Nephron progenitor cell (in vitro differentiated cells): ENCODE measurements at regions not wholly inside any gene's neighbourhood (a gene's known extent, or its start where the extent isn't known, plus 50 kb on each side); places are given as distances from the start of the nearest gene placed in this dataset.

Source experiments
- DNase-seq: peaks from one replicate; pipeline ENCODE4 v3.0.0; 2021
- H3K27ac Mint-ChIP-seq: 2 replicates; pipeline ENCODE4 v1.8.0; 2021; ENCODE audit warnings: mild to moderate bottlenecking, moderate library complexity, mixed read lengths
- H3K27me3 Mint-ChIP-seq: 2 replicates; pipeline ENCODE4 v1.8.0; 2021; ENCODE audit warnings: mild to moderate bottlenecking, low read depth, mixed read lengths; ENCODE audit not compliant: poor library complexity
- H3K36me3 Mint-ChIP-seq: 2 replicates; pipeline ENCODE4 v1.8.0; 2021; ENCODE audit warnings: low read depth, mixed read lengths
- H3K4me1 Mint-ChIP-seq: 2 replicates; pipeline ENCODE4 v1.8.0; 2021; ENCODE audit warnings: mixed read lengths
- H3K4me3 Mint-ChIP-seq: 2 replicates; pipeline ENCODE4 v1.8.0; 2021; ENCODE audit warnings: mild to moderate bottlenecking, moderate library complexity, mixed read lengths
- H3K9me3 Mint-ChIP-seq: 2 replicates; pipeline ENCODE4 v1.8.0; 2021; ENCODE audit warnings: mild to moderate bottlenecking, moderate library complexity, mixed read lengths
- CTCF ChIP-seq: fragments of 200-600 bp; sonication (generic); IDR thresholded peaks from 2 replicates; pipeline ENCODE4 v1.5.0; 2021; ENCODE audit warnings: antibody characterized with exemption

- DNase-seq: no peak
- no peaks in the 10 kb centered on the region for H3K36me3 Mint-ChIP-seq
- H3K4me3 Mint-ChIP-seq: no peak overlapping the region
- H3K27ac Mint-ChIP-seq: no peak overlapping the region
- H3K9me3 Mint-ChIP-seq: no peaks in the 10 kb centered on the region
- peaks cover 4% of the 10 kb centered on the region for H3K27me3 Mint-ChIP-seq
- H3K4me1 Mint-ChIP-seq: peaks cover 24% of the 10 kb centered on the region
- TF ChIP-seq CTCF: no peak
These were observed 67.1 kb downstream of the MAP10 start for GRCh38 chr1:232872284-232872683.

DNA sequence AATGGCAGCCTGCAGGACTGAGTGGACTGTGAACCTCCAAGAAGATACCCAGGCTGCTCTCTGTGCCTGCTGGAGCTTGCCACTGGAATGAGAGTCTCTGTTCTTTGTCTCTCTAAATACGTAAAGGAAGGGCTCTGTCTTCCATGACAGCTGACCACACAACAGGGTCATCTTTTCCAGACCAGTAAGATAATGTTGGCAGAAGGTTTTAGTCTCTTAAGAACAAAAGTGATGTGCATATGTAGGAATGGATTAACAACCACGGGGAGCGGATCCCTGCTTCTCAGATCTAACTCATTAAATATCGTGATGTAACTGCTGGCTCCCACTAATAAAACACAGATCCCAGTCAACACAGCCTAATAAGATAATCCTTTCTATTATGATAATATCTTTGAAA, 67.5 kb downstream of the MAP10 start:
- H3K4me3 Mint-ChIP-seq: no peak overlapping the region
- no peak for TF ChIP-seq CTCF
- peaks cover 4% of the 10 kb centered on the region for H3K27me3 Mint-ChIP-seq
- no peak for DNase-seq
- H3K9me3 Mint-ChIP-seq: no peaks in the 10 kb centered on the region
- H3K27ac Mint-ChIP-seq: no peak overlapping the region
- H3K4me1 Mint-ChIP-seq: peaks cover 29% of the 10 kb centered on the region
- H3K36me3 Mint-ChIP-seq: no peaks in the 10 kb centered on the region

GRCh38 chr1:232873412-232873811, 68.2 kb downstream of the MAP10 start:
- no peak for DNase-seq
- no peaks in the 10 kb centered on the region for H3K9me3 Mint-ChIP-seq
- H3K27ac Mint-ChIP-seq: no peak overlapping the region
- peaks cover 4% of the 10 kb centered on the region for H3K27me3 Mint-ChIP-seq
- TF ChIP-seq CTCF: no peak
- peaks cover 36% of the 10 kb centered on the region for H3K4me1 Mint-ChIP-seq
- H3K36me3 Mint-ChIP-seq: no peaks in the 10 kb centered on the region
- no peak overlapping the region for H3K4me3 Mint-ChIP-seq

DNA sequence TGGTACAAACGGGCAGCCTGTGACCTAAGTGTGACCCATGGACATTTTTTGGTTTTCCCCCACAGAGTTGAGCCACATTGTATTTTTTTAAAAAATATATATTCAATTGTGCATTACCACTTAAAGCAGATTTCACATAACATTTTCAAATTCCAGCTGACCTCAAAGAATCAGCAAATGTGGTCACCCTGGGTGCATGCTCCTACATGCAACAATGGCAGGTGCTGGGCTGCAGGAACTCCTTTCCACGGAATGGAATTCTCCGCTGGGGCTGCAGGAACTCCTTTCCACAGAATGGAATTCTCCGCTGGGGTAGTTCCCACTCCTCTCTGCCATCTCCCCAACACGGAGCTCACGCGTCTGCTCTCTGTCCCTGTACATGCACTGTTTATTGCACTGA, 68.7 kb downstream of the MAP10 start:
- H3K9me3 Mint-ChIP-seq: no peaks in the 10 kb centered on the region

GRCh38 chr1:232875536-232875935, 70.3 kb downstream of the MAP10 start:
- H3K4me3 Mint-ChIP-seq: no peak overlapping the region
- H3K9me3 Mint-ChIP-seq: no peaks in the 10 kb centered on the region
- H3K27ac Mint-ChIP-seq: no peak overlapping the region
- DNase-seq: no peak
- no peaks in the 10 kb centered on the region for H3K36me3 Mint-ChIP-seq
- TF ChIP-seq CTCF: no peak
- H3K27me3 Mint-ChIP-seq: peaks cover 8% of the 10 kb centered on the region
- peaks cover 43% of the 10 kb centered on the region for H3K4me1 Mint-ChIP-seq

More for the DNA sequence above, 68.7 kb downstream of the MAP10 start:
- Mint-ChIP-seq H3K4me1 (peaks cover 41% of the 10 kb centered on the region), H3K27ac (no peak overlapping the region), H3K27me3 (peaks cover 4% of the 10 kb centered on the region), H3K4me3 (no peak overlapping the region), H3K36me3 (no peaks in the 10 kb centered on the region)
- TF ChIP-seq CTCF: no peak
- no peak for DNase-seq

DNA sequence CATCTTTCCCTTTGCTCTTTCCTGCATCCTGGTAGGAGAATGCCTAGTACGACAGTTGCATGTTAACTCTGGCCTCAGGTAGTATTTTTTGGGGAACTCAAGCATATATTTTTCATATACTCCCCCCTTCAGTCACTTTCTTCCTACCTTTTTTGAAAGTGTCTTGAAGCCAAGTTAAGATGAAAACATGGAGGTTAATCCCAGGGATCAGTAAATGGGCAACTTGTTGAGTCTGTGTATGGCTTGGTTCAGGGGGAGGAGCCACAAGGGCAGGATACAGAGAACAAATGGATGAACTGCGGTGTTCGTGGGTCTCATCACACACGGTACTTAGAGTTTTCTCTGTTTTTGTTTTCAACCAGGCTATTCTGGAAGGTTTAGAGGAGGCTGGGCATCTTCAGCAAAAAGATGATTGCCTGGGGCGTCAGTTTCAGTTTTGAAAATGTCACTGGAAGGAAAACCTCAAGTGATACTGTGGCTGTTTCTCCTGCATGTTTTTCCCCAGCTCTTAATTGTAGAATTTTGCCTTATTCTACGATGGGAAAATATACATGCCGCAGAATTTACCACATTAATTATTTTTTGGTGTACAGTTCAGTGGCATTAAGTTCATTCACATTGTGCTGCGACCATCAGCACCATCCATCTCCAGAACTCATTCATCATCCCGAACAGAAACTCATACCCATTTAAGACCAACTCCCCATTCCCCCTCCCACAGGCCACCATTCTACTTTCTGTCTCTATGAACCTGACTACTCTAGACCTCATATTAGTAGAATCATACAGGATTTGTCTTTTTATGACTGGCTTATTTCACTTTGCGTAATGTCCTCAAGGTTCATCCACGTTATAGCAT, 71.5 kb downstream of the MAP10 start:
- no peak for TF ChIP-seq CTCF
- no peaks in the 10 kb centered on the region for H3K9me3 Mint-ChIP-seq
- no peak for DNase-seq
- peaks cover 8% of the 10 kb centered on the region for H3K27me3 Mint-ChIP-seq
- H3K4me3 Mint-ChIP-seq: no peak overlapping the region
- H3K4me1 Mint-ChIP-seq: peaks cover 38% of the 10 kb centered on the region
- no peaks in the 10 kb centered on the region for H3K36me3 Mint-ChIP-seq
- H3K27ac Mint-ChIP-seq: no peak overlapping the region
